ENCODE measurements at regions not wholly inside any gene's neighbourhood (a gene's known extent, or its start where the extent isn't known, plus 50 kb on each side); places are given as distances from the start of the nearest gene placed in this dataset.
"Not testable (repeated sequence)": the region's sequence is repeated elsewhere in the genome, so short reads cannot be mapped to it uniquely, and the experiment has no call there.

DNA sequence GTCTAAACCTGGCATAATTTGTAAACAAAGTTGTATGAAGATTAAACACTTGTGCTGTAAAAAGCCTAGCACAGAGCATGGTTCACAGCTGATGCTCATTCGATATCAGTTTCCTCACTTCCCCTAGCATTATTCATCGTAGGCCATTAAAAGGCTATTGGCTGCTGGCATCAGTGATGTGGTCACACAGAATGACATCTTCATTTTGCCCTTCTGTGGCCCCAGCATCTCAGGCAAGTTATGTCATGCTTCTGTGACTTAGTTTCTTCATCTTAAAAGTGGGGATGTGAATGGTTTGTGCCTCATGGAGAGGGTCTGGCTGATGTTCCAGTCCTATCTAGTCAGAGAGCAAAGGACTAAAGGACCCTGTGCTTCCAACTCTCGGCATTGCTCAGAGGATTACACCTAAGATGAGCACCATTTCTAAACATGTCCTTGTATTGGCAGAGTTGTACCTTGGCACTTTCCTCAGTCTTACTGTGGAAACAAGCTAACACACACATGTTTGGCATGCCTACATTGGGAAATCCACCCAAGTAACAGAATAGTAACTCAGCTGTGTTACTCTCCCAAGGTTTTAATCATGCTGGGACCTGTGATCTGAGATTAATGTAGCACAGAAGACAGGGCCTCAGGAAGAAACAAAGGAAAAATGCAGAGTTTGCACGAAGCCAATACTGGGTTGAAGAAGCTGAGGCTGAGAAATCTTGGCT is 83.5 kb upstream of the OR9Q1 start:
- no peak for DNase-seq
- no peak for TF ChIP-seq POLR2A (IDR thresholded peaks at IDR 0.05; ENCODE audit: low read length)
- TF ChIP-seq GATA1 (IDR thresholded peaks at IDR 0.05; ENCODE audit: low read depth, low read length), result no peak

DNA sequence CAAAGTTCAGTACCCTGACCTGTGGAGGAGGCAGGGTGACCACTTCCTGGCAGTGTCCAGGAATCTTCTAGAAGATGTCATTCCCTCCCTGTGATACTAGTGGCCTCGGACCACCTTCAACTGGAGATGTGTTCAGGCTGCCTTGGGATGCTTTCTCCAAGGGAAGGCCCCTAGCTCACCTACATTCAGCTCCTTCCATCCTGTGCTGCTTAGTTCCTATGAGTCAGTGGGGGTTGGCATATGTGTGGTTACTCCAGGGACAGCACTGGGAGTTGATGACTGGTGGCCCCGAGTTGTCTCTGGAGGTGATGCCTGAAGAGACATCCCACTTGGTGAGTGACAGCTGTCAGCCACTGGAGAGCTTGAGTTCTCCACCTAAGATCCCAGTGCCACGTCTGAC is 81.8 kb upstream of the OR9Q1 start:
- DNase-seq, result no peak
- TF ChIP-seq POLR2A (IDR thresholded peaks at IDR 0.05; ENCODE audit: low read length) (no peak), GATA1 (IDR thresholded peaks at IDR 0.05; ENCODE audit: low read depth, low read length) (no peak)

DNA sequence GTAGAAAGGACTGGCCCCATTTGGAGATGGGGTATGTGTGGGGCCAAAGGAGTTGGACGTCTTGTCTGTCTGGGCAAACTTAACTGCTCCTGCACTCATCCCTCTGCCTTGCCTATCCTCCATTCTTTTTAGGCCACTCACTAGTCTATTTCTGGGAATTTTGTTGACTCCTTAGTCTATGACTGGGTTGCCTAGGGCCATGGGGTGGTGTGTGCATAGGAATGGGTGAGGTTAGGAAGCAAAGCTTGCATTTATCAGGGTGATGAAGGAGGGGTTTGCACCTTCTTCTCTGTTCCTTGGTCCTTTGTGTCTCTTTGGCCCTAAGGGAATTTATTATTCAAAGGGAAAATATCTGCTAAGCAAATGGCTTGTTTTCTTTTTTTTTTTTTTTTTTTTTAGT is 80.9 kb upstream of the OR9Q1 start:
- no peak for DNase-seq

DNA sequence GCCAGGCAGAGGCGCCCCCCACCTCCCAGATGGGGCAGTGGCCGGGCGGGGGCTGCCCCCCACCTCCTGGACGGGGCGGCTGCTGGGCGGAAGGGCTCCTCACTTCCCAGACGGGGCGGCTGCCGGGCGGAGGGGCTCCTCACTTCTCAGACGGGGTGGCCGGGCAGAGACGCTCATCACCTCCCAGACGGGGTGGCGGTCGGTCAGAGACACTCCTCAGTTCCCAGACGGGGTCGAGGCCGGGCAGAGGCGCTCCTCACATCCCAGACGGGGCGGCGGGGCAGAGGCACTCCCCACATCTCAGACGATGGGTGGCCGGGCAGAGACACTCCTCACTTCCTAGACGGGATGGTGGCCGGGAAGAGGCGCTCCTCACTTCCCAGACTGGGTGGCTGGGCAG is 79.9 kb upstream of the OR9Q1 start:
- DNase-seq, result not testable (repeated sequence)

More for the DNA sequence above, 80.9 kb upstream of the OR9Q1 start:
- TF ChIP-seq POLR2A (IDR thresholded peaks at IDR 0.05; ENCODE audit: low read length) (no peak), GATA1 (IDR thresholded peaks at IDR 0.05; ENCODE audit: low read depth, low read length) (no peak)

DNA sequence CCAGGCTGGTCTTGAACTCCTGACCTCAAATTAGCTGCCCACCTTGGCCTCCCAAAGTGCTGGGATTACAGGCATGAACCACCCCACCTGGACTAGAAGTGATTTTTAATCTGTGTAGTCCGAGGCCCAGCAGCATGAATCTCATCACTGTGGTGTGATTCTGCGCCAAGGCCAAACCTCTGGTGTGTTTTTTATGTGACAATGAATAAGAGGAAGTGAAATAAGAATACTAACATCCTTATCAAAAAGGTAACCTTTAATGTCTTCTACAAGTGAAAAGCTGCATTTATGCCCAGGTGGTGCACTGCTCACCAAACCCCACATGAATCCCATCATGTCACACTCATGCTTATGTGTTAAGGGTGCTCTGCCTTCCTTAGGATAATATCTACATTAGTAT is 77.1 kb upstream of the OR9Q1 start:
- no peak for DNase-seq
- TF ChIP-seq POLR2A (IDR thresholded peaks at IDR 0.05; ENCODE audit: low read length) (no peak), GATA1 (IDR thresholded peaks at IDR 0.05; ENCODE audit: low read depth, low read length) (no peak)

DNA sequence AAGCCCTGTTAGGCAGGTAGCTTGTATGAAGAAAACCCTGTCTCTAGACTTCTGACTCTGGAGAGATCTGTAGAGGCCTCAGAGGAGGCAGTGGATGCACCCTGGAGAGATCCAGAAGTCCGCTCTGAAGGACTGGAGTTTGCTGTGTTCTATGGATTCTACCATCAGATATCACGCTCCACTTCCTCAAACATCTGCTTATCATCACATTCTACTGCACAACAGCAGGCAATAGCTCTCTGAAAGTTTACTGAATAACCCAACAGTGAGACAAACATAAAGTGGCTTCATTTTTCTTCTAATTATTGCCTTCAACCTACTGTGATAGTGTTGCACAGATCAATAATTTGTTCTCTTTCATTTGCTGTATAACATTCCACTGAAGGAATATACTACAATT is 59.0 kb upstream of the OR9Q1 start:
- DNase-seq, result no peak
- no peak for TF ChIP-seq GATA1 (IDR thresholded peaks at IDR 0.05; ENCODE audit: low read depth, low read length)
- no peak for TF ChIP-seq POLR2A (IDR thresholded peaks at IDR 0.05; ENCODE audit: low read length)

DNA sequence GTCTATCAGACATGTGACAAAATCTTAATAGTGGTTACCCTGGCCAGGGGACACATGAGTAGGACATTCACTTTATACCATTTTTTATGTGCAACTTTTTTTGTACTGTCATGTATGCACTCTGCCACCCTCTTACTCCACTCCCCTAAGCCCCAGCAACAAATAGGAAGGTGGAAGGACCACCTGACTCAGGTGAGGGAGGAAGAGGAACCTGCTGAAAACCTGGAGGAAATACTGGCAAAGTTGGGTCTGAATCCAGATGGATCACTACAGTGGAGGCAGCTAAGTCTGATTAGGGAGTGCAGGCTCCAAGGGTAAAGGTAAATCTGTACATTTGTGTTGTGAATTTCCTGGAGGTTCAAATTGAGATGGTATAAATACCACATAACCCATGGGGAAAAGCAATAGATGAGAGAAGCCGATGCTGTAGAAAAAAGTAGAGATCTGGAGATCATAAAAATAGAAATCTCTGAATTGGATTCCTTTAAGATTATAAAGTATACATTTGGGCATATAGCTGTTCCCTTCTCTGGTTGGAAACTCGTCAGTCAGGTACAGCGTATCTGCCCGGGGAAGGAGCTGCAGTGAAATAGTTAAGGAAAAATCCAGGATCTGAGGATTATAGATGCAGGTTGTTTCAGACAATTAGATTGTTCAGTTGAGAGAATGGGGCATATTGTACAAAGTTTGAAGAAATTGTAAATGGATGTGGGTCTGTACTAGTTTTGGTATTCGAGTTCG is 52.2 kb upstream of the OR9Q1 start:
- TF ChIP-seq GATA1 (IDR thresholded peaks at IDR 0.05; ENCODE audit: low read depth, low read length), result no peak
- no peak for TF ChIP-seq POLR2A (IDR thresholded peaks at IDR 0.05; ENCODE audit: low read length)
- DNase-seq, result no peak

DNA sequence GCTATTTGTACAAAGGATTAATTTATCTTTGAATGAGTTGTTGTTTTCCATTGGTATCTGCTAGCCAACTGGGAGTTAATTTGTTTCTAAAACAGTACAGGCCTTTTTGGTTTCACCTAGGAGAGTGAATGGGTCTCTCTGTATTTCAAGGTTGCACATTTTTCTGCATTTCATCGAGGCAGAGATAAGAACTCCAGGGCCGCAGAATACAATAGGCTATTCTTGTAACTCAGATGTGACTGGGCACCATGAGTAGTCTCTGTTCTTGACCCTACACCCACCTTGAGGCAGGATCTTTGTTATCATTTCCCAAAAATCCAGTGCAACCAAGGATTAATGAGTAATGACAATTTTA is 51.7 kb upstream of the OR9Q1 start:
- DNase-seq, result no peak
- no peak for TF ChIP-seq POLR2A (IDR thresholded peaks at IDR 0.05; ENCODE audit: low read length)
- TF ChIP-seq GATA1 (IDR thresholded peaks at IDR 0.05; ENCODE audit: low read depth, low read length), result no peak

Data from erythroblast (primary cell).